Lower leg skin (tissue), 3 donors: ENCODE measurements at regions not wholly inside any gene's neighbourhood (a gene's known extent, or its start where the extent isn't known, plus 50 kb on each side); places are given as distances from the start of the nearest gene placed in this dataset.

ENCODE experiments used
- POLR2A ChIP-seq, 2 donors: fragments of 450-650 bp; IDR thresholded peaks; one replicate each; pipeline ENCODE4 v1.6.1; 2016 to 2017; ENCODE audit warnings: antibody characterized with exemption in 2 of 2, mild to moderate bottlenecking in 1 of 2, moderate library complexity in 1 of 2
- TF ChIP-seq, protein P1 (sequence below), 3 donors: fragments of 450-650 bp; IDR thresholded peaks; one replicate each; pipeline ENCODE4 v1.5.1; 2016; ENCODE audit warnings: antibody characterized with exemption in 3 of 3, mild to moderate bottlenecking in 3 of 3, moderate library complexity in 2 of 3

DNA sequence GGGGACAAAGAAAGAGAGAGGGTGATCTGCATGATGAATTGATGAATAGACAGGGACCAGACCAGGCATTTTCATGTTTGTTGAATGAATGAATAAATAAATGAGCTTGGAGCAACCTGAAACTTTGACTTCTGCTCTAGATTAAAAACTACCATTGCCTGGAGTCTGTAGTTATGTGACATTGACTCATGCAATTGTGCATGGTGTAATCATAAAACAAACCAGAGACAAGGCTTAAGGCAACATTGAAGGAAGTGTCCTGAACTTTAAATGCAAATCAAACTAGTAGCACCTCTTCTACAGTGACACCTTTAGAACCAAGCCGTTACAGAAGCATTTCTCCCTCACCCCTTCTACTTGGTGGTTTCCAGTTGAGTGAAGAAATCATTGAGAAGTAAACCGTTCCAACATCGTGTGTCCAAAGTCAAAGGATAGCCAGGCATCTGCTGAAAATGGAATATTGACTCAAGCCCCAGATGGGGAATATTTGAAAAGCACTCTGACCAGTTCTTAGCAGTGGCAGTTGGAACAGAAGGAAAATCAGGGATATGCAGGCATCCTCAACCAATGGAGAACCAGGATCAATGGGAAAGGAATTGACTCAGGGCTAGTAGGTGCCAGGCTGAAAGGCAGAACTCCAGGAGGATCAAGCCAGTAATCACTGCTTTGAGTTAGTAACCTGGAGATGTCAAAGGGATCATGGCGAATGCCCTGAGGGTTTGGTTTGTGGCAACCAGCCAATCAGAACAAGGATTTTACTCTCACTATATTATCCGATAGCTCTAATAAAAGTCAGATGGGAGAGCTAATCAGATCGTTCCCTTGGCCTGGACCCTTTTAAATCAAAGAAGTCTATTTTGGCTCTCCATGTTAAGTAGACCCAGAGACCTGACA is 171.2 kb upstream of the TSHZ2 start:
- TF ChIP-seq POLR2A (IDR thresholded peaks at IDR 0.05) = no peak
- TF ChIP-seq, protein P1, sequence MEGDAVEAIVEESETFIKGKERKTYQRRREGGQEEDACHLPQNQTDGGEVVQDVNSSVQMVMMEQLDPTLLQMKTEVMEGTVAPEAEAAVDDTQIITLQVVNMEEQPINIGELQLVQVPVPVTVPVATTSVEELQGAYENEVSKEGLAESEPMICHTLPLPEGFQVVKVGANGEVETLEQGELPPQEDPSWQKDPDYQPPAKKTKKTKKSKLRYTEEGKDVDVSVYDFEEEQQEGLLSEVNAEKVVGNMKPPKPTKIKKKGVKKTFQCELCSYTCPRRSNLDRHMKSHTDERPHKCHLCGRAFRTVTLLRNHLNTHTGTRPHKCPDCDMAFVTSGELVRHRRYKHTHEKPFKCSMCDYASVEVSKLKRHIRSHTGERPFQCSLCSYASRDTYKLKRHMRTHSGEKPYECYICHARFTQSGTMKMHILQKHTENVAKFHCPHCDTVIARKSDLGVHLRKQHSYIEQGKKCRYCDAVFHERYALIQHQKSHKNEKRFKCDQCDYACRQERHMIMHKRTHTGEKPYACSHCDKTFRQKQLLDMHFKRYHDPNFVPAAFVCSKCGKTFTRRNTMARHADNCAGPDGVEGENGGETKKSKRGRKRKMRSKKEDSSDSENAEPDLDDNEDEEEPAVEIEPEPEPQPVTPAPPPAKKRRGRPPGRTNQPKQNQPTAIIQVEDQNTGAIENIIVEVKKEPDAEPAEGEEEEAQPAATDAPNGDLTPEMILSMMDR (IDR thresholded peaks at IDR 0.05) = no peak
